Transverse colon (tissue), 4 donors: ENCODE measurements at regions not wholly inside any gene's neighbourhood (a gene's known extent, or its start where the extent isn't known, plus 50 kb on each side); places are given as distances from the start of the nearest gene placed in this dataset.

Experiments used
- CTCF ChIP-seq, 5 experiments: fragments of 200-600 bp in 3 of 5; fragments of 450-650 bp in 2 of 5; sonication (generic) in 3 of 5; IDR thresholded peaks; 1 replicate in 2 of 5; 2 replicates in 3 of 5; pipeline ENCODE4 v1.5.1; 2016 to 2017; ENCODE audit warnings: antibody characterized with exemption in 5 of 5, inconsistent platforms in 3 of 5, mild to moderate bottlenecking in 2 of 5, moderate library complexity in 1 of 5
- EP300 ChIP-seq: sonication (generic); formaldehyde crosslinking; IDR thresholded peaks from one replicate; pipeline ENCODE4 v1.6.1; 2017; ENCODE audit warnings: antibody characterized with exemption, low read depth
- POLR2A ChIP-seq: fragments of 450-650 bp; IDR thresholded peaks from one replicate; pipeline ENCODE4 v1.6.1; 2016; ENCODE audit warnings: antibody characterized with exemption, mild to moderate bottlenecking, moderate library complexity
- POLR2AphosphoS5 ChIP-seq, 3 donors: sonication (generic); formaldehyde crosslinking; IDR thresholded peaks; one replicate each; pipeline ENCODE4 v1.6.1; 2016; ENCODE audit warnings: antibody characterized with exemption in 3 of 3

- TF ChIP-seq POLR2A (no peak), POLR2AphosphoS5 (IDR thresholded peaks at IDR 0.05) (no peak), EP300 (no peak), CTCF (IDR thresholded peaks at IDR 0.05) (no peak)
Observed at GRCh38 chrX:65596270-65597034, 61.9 kb upstream of the LAS1L start.
